KMS-11 (cell line): ENCODE measurements at regions not wholly inside any gene's neighbourhood (a gene's known extent, or its start where the extent isn't known, plus 50 kb on each side); places are given as distances from the start of the nearest gene placed in this dataset.

Source experiments
- H2AFZ ChIP-seq: fragments of 200-600 bp; sonication (generic); 2 replicates; pipeline ENCODE4 v1.6.1; 2016; ENCODE audit warnings: antibody characterized with exemption, mixed run types, low read depth
- H3K27ac ChIP-seq: fragments of 200-600 bp; sonication (generic); 2 replicates; pipeline ENCODE4 v1.6.1; 2016; ENCODE audit warnings: mild to moderate bottlenecking, mixed run types
- H3K27me3 ChIP-seq: fragments of 200-600 bp; sonication (generic); 2 replicates; pipeline ENCODE4 v1.6.1; 2017; ENCODE audit warnings: mild to moderate bottlenecking, low read depth, mixed run types, moderate library complexity; ENCODE audit not compliant: insufficient read depth
- H3K36me3 ChIP-seq: fragments of 200-600 bp; sonication (generic); 2 replicates; pipeline ENCODE4 v1.6.1; 2017; ENCODE audit warnings: mild to moderate bottlenecking, mixed run types; ENCODE audit not compliant: insufficient read depth
- H3K4me1 ChIP-seq: fragments of 200-600 bp; sonication (generic); 2 replicates; pipeline ENCODE4 v1.6.1; 2016; ENCODE audit warnings: mild to moderate bottlenecking, low read depth, mixed run types; ENCODE audit not compliant: poor library complexity, severe bottlenecking
- H3K4me2 ChIP-seq: fragments of 200-600 bp; sonication (generic); 2 replicates; pipeline ENCODE4 v1.7.0; 2016; ENCODE audit warnings: mild to moderate bottlenecking, mixed run types
- H3K4me3 ChIP-seq: fragments of 200-600 bp; sonication (generic); IDR thresholded peaks from 2 replicates; pipeline ENCODE4 v1.6.1; 2017; ENCODE audit warnings: low read depth, low read length, mixed read lengths; ENCODE audit not compliant: insufficient read depth
- H3K79me2 ChIP-seq: fragments of 200-600 bp; sonication (generic); 2 replicates; pipeline ENCODE4 v1.6.1; 2016; ENCODE audit warnings: low read depth, mixed run types; ENCODE audit not compliant: insufficient read depth
- H3K9ac ChIP-seq: fragments of 200-600 bp; sonication (generic); 2 replicates; pipeline ENCODE4 v1.6.1; 2016; ENCODE audit warnings: mild to moderate bottlenecking, mixed run types
- H4K20me1 ChIP-seq: fragments of 200-600 bp; sonication (generic); 2 replicates; pipeline ENCODE4 v1.6.1; 2016; ENCODE audit warnings: mild to moderate bottlenecking, mixed run types; ENCODE audit not compliant: insufficient read depth
- TF ChIP-seq, protein P1 (sequence below): fragments of 200-600 bp; sonication (generic); conservative IDR thresholded peaks from 2 replicates; pipeline ENCODE4 v1.6.1; 2017; ENCODE audit warnings: low read depth, mild to moderate bottlenecking, antibody characterized with exemption, low read length, moderate library complexity, mixed read lengths

DNA sequence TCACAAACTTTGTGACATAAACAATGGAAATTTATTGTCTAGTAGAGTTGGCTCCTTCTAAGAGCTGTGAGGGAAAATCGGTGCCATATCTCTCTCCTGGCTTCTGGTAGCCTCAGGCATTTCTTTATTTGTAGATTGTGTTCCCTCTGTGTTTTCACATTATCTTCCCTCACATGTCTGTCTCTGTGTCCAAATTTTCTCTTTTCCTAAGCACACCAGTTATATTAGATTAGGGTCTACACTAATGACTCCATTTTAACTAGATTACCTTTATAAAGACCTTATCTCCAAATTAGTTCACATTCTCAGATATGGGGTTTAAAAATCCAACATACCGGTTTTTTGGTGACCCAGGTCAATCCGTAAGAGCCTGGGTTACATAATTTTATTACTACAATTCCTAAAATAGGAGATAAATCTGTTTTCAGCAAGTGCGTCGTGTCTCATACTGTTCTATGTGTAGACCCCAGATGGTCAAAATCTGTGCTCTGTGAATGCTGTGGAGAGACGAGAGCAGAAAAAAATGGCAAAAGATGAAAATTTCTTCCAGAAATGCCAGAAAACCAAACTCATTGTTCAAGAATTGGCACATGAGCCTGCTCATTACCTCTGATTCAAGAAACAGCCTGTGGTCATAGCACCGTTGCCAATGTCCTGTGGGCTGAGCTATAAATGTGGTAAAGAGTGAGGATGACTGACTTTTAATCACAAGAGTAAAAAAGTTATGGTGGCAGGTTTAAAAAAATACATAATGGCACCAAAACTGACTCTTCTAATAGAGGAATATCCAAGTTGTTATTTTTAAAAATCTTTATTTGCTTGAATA is 574.7 kb downstream of the PCDH7 start:
- H3K79me2 ChIP-seq = no peaks in the 10 kb centered on the region
- H2AFZ ChIP-seq = no peak overlapping the region
- H3K27me3 ChIP-seq = no peaks in the 10 kb centered on the region
- H4K20me1 ChIP-seq = no peaks in the 10 kb centered on the region
- H3K27ac ChIP-seq = no peak overlapping the region
- H3K36me3 ChIP-seq = no peaks in the 10 kb centered on the region
- no peak overlapping the region for H3K4me2 ChIP-seq
- no peak overlapping the region for H3K4me3 ChIP-seq
- TF ChIP-seq, protein P1, sequence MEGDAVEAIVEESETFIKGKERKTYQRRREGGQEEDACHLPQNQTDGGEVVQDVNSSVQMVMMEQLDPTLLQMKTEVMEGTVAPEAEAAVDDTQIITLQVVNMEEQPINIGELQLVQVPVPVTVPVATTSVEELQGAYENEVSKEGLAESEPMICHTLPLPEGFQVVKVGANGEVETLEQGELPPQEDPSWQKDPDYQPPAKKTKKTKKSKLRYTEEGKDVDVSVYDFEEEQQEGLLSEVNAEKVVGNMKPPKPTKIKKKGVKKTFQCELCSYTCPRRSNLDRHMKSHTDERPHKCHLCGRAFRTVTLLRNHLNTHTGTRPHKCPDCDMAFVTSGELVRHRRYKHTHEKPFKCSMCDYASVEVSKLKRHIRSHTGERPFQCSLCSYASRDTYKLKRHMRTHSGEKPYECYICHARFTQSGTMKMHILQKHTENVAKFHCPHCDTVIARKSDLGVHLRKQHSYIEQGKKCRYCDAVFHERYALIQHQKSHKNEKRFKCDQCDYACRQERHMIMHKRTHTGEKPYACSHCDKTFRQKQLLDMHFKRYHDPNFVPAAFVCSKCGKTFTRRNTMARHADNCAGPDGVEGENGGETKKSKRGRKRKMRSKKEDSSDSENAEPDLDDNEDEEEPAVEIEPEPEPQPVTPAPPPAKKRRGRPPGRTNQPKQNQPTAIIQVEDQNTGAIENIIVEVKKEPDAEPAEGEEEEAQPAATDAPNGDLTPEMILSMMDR = no peak
- no peaks in the 10 kb centered on the region for H3K4me1 ChIP-seq
- no peak overlapping the region for H3K9ac ChIP-seq

DNA sequence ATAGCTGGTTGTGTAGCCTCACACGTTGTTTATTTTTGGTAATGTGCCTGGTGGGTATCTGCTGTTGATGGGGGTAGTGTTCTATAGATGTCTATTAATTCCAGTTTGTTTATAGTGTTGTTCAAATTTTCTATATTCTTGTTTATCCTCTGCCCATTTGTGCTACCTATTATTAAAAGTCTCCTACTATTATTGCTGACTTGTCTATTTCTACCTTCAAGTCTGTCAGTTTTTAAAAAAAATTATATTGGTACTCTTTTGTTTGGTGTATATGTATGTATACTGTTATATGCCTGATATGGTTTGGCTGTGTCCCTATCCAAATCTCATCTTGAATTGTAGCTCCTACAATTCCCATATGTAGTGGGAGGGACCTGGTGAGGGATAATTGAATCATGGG is 578.6 kb downstream of the PCDH7 start:
- H3K4me3 ChIP-seq = no peak overlapping the region
- H3K4me1 ChIP-seq = no peaks in the 10 kb centered on the region
- no peaks in the 10 kb centered on the region for H4K20me1 ChIP-seq
- no peak overlapping the region for H3K9ac ChIP-seq
- H3K36me3 ChIP-seq = no peaks in the 10 kb centered on the region
- no peak overlapping the region for H2AFZ ChIP-seq
- H3K4me2 ChIP-seq = no peak overlapping the region
- H3K27ac ChIP-seq = no peak overlapping the region
- TF ChIP-seq, protein P1 = no peak
- no peaks in the 10 kb centered on the region for H3K79me2 ChIP-seq
- H3K27me3 ChIP-seq = no peaks in the 10 kb centered on the region

DNA sequence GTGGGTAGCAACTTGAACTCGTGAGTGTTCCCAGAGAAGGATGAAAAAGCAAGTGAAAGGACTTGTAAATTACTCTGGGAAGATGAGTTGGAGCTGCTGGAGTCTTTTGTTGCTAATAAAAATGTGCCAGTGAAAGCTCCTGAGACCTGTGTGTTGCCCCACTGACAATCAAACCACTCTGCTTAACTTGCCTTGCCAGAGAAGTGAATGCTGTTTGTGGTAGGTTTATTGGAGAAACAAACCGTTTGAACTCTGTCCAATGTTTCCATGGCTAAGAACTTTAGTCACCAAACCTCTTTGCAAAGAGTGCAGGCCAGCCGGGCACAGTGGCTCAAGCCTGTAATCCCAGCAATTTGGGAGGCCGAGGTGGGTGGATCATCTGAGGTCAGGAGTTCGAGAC is 586.9 kb downstream of the PCDH7 start:
- H3K27ac ChIP-seq = no peak overlapping the region
- H3K4me1 ChIP-seq = no peaks in the 10 kb centered on the region
- H4K20me1 ChIP-seq = no peaks in the 10 kb centered on the region
- no peak overlapping the region for H3K4me2 ChIP-seq
- TF ChIP-seq, protein P1 = no peak
- H2AFZ ChIP-seq = no peak overlapping the region
- no peak overlapping the region for H3K9ac ChIP-seq
- H3K27me3 ChIP-seq = no peaks in the 10 kb centered on the region
- no peaks in the 10 kb centered on the region for H3K36me3 ChIP-seq
- no peak overlapping the region for H3K4me3 ChIP-seq
- H3K79me2 ChIP-seq = no peaks in the 10 kb centered on the region

DNA sequence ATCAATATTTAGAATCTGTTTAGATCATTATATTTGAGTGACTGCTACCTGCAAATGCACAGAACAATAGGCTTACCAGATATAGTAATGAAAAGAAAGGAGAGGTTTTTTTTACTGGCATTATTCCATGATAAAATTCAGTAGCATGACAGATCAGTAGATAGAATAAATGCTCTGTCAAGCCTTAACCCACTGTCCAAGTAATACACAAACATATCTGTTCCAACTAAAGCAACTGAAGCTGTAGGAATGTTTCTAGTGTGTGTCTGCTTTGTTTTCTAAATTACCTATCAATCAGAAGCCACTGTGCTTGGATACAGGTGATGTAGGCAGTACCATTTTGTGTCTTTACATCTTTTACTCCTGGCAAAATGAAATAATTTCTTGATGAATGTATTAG is 604.6 kb downstream of the PCDH7 start:
- Histone ChIP-seq H3K9ac (no peak overlapping the region), H3K4me2 (no peak overlapping the region), H3K27ac (no peak overlapping the region), H3K79me2 (no peaks in the 10 kb centered on the region), H3K27me3 (no peaks in the 10 kb centered on the region), H3K4me3 (no peak overlapping the region), H4K20me1 (no peaks in the 10 kb centered on the region), H3K4me1 (no peaks in the 10 kb centered on the region), H3K36me3 (no peaks in the 10 kb centered on the region), H2AFZ (no peak overlapping the region)
- TF ChIP-seq, protein P1 = no peak
